DMS153 (cell line): ENCODE measurements at regions not wholly inside any gene's neighbourhood (a gene's known extent, or its start where the extent isn't known, plus 50 kb on each side); places are given as distances from the start of the nearest gene placed in this dataset.
"Not testable (repeated sequence)": the region's sequence is repeated elsewhere in the genome, so short reads cannot be mapped to it uniquely, and the experiment has no call there.

Experiments used
- DNase-seq: peaks from one replicate; lab custom pipeline; 2025; lab: John Stamatoyannopoulos, UW

- DNase-seq, result no peak
These were observed 483.6 kb upstream of the NOX3 start for GRCh38 chr6:155939253-155939652.

GRCh38 chr6:155936551-155936950 is 480.9 kb upstream of the NOX3 start:
- DNase-seq, result no peak

GRCh38 chr6:155936127-155936526 is 480.5 kb upstream of the NOX3 start:
- no peak for DNase-seq

GRCh38 chr6:155916846-155917624 is 461.4 kb upstream of the NOX3 start:
- no peak for DNase-seq

- no peak for DNase-seq
These were observed 460.0 kb upstream of the NOX3 start for GRCh38 chr6:155915651-155916050.

- DNase-seq, result no peak
These were observed 458.2 kb upstream of the NOX3 start for GRCh38 chr6:155913816-155914215.

- DNase-seq, result no peak
These were observed 454.1 kb upstream of the NOX3 start for GRCh38 chr6:155909710-155910109.

GRCh38 chr6:155895641-155896040 is 440.0 kb upstream of the NOX3 start:
- DNase-seq, result no peak

GRCh38 chr6:155894758-155895157 is 439.1 kb upstream of the NOX3 start:
- no peak for DNase-seq

GRCh38 chr6:155894262-155894661 is 438.6 kb upstream of the NOX3 start:
- DNase-seq, result no peak

- no peak for DNase-seq
These were observed 434.8 kb upstream of the NOX3 start for GRCh38 chr6:155890409-155890808.

- DNase-seq, result no peak
These were observed 433.8 kb upstream of the NOX3 start for GRCh38 chr6:155889410-155889809.

- no peak for DNase-seq
These were observed 431.8 kb upstream of the NOX3 start for GRCh38 chr6:155887421-155887820.

GRCh38 chr6:155883741-155884140 is 428.1 kb upstream of the NOX3 start:
- DNase-seq, result no peak

GRCh38 chr6:155883334-155883731 is 427.7 kb upstream of the NOX3 start:
- no peak for DNase-seq

- DNase-seq, result no peak
These were observed 427.1 kb upstream of the NOX3 start for GRCh38 chr6:155882527-155883333.

GRCh38 chr6:155881826-155882526 is 426.3 kb upstream of the NOX3 start:
- no peak for DNase-seq

- no peak for DNase-seq
These were observed 425.3 kb upstream of the NOX3 start for GRCh38 chr6:155880900-155881299.

- DNase-seq, result no peak
These were observed 417.3 kb upstream of the NOX3 start for GRCh38 chr6:155872961-155873360.

- DNase-seq, result no peak
These were observed 412.0 kb upstream of the NOX3 start for GRCh38 chr6:155867682-155868081.

- not testable (repeated sequence) for DNase-seq
These were observed 411.2 kb upstream of the NOX3 start for GRCh38 chr6:155866676-155867390.

- DNase-seq, result no peak
These were observed 406.2 kb upstream of the NOX3 start for GRCh38 chr6:155861821-155862220.
